B cell (primary cell): ENCODE measurements at regions not wholly inside any gene's neighbourhood (a gene's known extent, or its start where the extent isn't known, plus 50 kb on each side); places are given as distances from the start of the nearest gene placed in this dataset.

Experiments used
- ATAC-seq: fragments of 200-7000 bp; cut with Tn5 transposase; one replicate; pipeline ENCODE4 v1.10.0; 2021; ENCODE audit warnings: low read depth, mild to moderate bottlenecking, moderate number of reproducible peaks, moderate library complexity
- CTCF ChIA-PET: fragments of 350-600 bp; sonication (Branson Sonifier 250); formaldehyde crosslinking; loops from one replicate; lab custom pipeline; 2021; ENCODE audit warnings: antibody characterized with exemption, inconsistent platforms; lab: Charles Lee
- POLR2A ChIA-PET: fragments of 350-600 bp; sonication (Branson Sonifier 250); formaldehyde crosslinking; loops from one replicate; lab custom pipeline; 2021; ENCODE audit warnings: antibody characterized with exemption; lab: Charles Lee
- DNase-seq: peaks from one replicate; pipeline ENCODE4 v3.0.0; 2013
- H2AFZ ChIP-seq: 2 replicates; pipeline ENCODE4 v1.6.1; 2012; ENCODE audit warnings: mild to moderate bottlenecking, low read depth, low read length; ENCODE audit not compliant: insufficient read depth, poor library complexity, severe bottlenecking
- H3K27ac ChIP-seq, 2 donors: 1 replicate in 1 of 2; 2 replicates in 1 of 2; pipeline ENCODE4 v1.5.1; 2012 to 2013; ENCODE audit warnings: low read length in 2 of 2, mild to moderate bottlenecking in 2 of 2, moderate library complexity in 1 of 2
- H3K27me3 ChIP-seq, 4 experiments: fragments of 200-600 bp in 1 of 4; sonication (generic) in 1 of 4; replicated peaks in 1 of 4; 1 replicate in 2 of 4; 2 replicates in 2 of 4; pipeline versions ENCODE4 v1.6.1 to v1.7.0; 2013 to 2016; ENCODE audit warnings: low read length in 3 of 4, mild to moderate bottlenecking in 2 of 4, mixed read lengths in 1 of 4, moderate library complexity in 1 of 4; ENCODE audit not compliant: insufficient read depth in 4 of 4, control insufficient read depth in 3 of 4; ENCODE audit errors: control extremely low read depth in 1 of 4
- H3K36me3 ChIP-seq, 2 experiments: replicated peaks in 1 of 2; 1 replicate in 1 of 2; 2 replicates in 1 of 2; pipeline versions ENCODE4 v1.6.1 to v1.7.1; 2013; ENCODE audit warnings: low read length in 1 of 2; ENCODE audit not compliant: insufficient read depth in 2 of 2, control insufficient read depth in 1 of 2; ENCODE audit errors: control extremely low read depth in 1 of 2, extremely low read depth in 1 of 2
- H3K4me1 ChIP-seq, 2 donors: fragments of 200-600 bp in 1 of 2; sonication (generic) in 1 of 2; 1 replicate in 1 of 2; 2 replicates in 1 of 2; pipeline versions ENCODE4 v1.5.1 to v1.6.1; 2013 to 2017; ENCODE audit warnings: low read length in 2 of 2; ENCODE audit not compliant: control insufficient read depth in 2 of 2, insufficient read depth in 2 of 2
- H3K4me2 ChIP-seq: replicated peaks from 2 replicates; pipeline ENCODE3; 2012; ENCODE audit warnings: mild to moderate bottlenecking, low read depth, low read length; ENCODE audit not compliant: poor library complexity, severe bottlenecking
- H3K4me3 ChIP-seq, 5 experiments: fragments of 200-600 bp in 1 of 5; sonication (generic) in 1 of 5; 1 replicate in 3 of 5; 2 replicates in 2 of 5; pipeline versions ENCODE4 v1.5.1 to v1.7.0; 2011 to 2016; ENCODE audit warnings: low read length in 4 of 5, mild to moderate bottlenecking in 4 of 5, low read depth in 2 of 5, control low read depth in 1 of 5, moderate library complexity in 1 of 5; ENCODE audit not compliant: insufficient read depth in 1 of 5; ENCODE audit errors: control extremely low read depth in 1 of 5, extremely low read depth in 1 of 5
- H3K79me2 ChIP-seq: fragments of 200-600 bp; sonication (generic); one replicate; pipeline ENCODE4 v1.6.0; 2016; ENCODE audit warnings: low read length; ENCODE audit not compliant: control insufficient read depth, insufficient read depth
- H3K9ac ChIP-seq: fragments of 200-600 bp; sonication (generic); 2 replicates; pipeline ENCODE4 v1.6.1; 2017; ENCODE audit warnings: mild to moderate bottlenecking, low read length, moderate library complexity
- H3K9me3 ChIP-seq, 3 donors: one replicate each; pipeline versions ENCODE4 v1.6.1 to v1.7.1; 2013; ENCODE audit warnings: low read length in 2 of 3; ENCODE audit not compliant: control insufficient read depth in 2 of 3, insufficient read depth in 1 of 3; ENCODE audit errors: control extremely low read depth in 1 of 3
- H4K20me1 ChIP-seq: 2 replicates; pipeline ENCODE4 v1.6.0; 2012; ENCODE audit warnings: mild to moderate bottlenecking, low read length; ENCODE audit not compliant: insufficient read depth, control insufficient read depth, poor library complexity, severe bottlenecking
- H3K27ac Mint-ChIP-seq: one replicate; pipeline ENCODE4 v1.8.0; 2021; ENCODE audit warnings: mixed read lengths
- H3K27me3 Mint-ChIP-seq: one replicate; pipeline ENCODE4 v1.8.0; 2021; ENCODE audit warnings: mixed read lengths
- H3K4me1 Mint-ChIP-seq: one replicate; pipeline ENCODE4 v1.8.0; 2021; ENCODE audit warnings: mixed read lengths
- H3K4me3 Mint-ChIP-seq: one replicate; pipeline ENCODE4 v1.8.0; 2021; ENCODE audit warnings: mixed read lengths
- H3K9me3 Mint-ChIP-seq: one replicate; pipeline ENCODE4 v1.8.0; 2022; ENCODE audit warnings: mixed read lengths; ENCODE audit not compliant: insufficient read depth
- CTCF ChIP-seq: fragments of 200-600 bp; IDR thresholded peaks from one replicate; pipeline ENCODE4 v1.8.0; 2022; ENCODE audit warnings: antibody characterized with exemption, mild to moderate bottlenecking
- EZH2 ChIP-seq: IDR thresholded peaks from 2 replicates; pipeline ENCODE4 v1.6.1; 2012; ENCODE audit warnings: borderline replicate concordance, low read depth, mild to moderate bottlenecking, moderate library complexity, low read length; ENCODE audit not compliant: insufficient read depth, poor library complexity, severe bottlenecking
- WGBS: methylation state at CpG from one replicate; pipeline ENCODE4 v1.1.5; 2013; ENCODE audit warnings: missing lambda C conversion rate; ENCODE audit not compliant: insufficient coverage; 5-methylcytosine and 5-hydroxymethylcytosine counted together
- intact Hi-C: fragments of 100-400 bp; cut with micrococcal nuclease; formaldehyde crosslinking; loops from one replicate; pipeline ENCODE4 v1.10.0; 2022

- H3K36me3 ChIP-seq = no peaks in the 10 kb centered on the region
- DNase-seq (no peak), ATAC-seq (no peak)
- H3K4me3 ChIP-seq = no peak overlapping the region
- whole genome bisulfite sequencing = 85% methylated on average over 3 of the region's 9 CpGs
- H3K79me2 ChIP-seq = no peaks in the 10 kb centered on the region
- intact Hi-C loops = no loop called here
- Mint-ChIP-seq H3K4me3 (no peak overlapping the region), H3K27ac (no peak overlapping the region), H3K9me3 (no peaks in the 10 kb centered on the region), H3K27me3 (no peaks in the 10 kb centered on the region), H3K4me1 (no peaks in the 10 kb centered on the region)
- H3K9me3 ChIP-seq = no peaks in the 10 kb centered on the region
- H3K4me1 ChIP-seq = no peaks in the 10 kb centered on the region
- TF ChIP-seq EZH2 = no peak
- no peak for TF ChIP-seq CTCF
- H3K9ac ChIP-seq = no peak overlapping the region
- no peaks in the 10 kb centered on the region for H4K20me1 ChIP-seq
- H2AFZ ChIP-seq = no peak overlapping the region
- no peak overlapping the region for H3K4me2 ChIP-seq
- ChIA-PET POLR2A (no interaction called here), CTCF (no interaction called here)
- H3K27me3 ChIP-seq = no peaks in the 10 kb centered on the region
- H3K27ac ChIP-seq = no peak overlapping the region
Measured at GRCh38 chr4:19193274-19193981, 1058.3 kb upstream of the SLIT2 start.

- ATAC-seq (no peak), DNase-seq (no peak)
- Histone ChIP-seq H3K27ac (no peak overlapping the region), H3K9me3 (no peaks in the 10 kb centered on the region), H3K4me3 (no peak overlapping the region), H3K4me1 (no peaks in the 10 kb centered on the region), H3K4me2 (no peak overlapping the region), H2AFZ (no peak overlapping the region), H3K79me2 (no peaks in the 10 kb centered on the region), H3K9ac (no peak overlapping the region), H3K36me3 (no peaks in the 10 kb centered on the region), H3K27me3 (no peaks in the 10 kb centered on the region), H4K20me1 (no peaks in the 10 kb centered on the region)
- no peak overlapping the region for H3K27ac Mint-ChIP-seq
- POLR2A ChIA-PET = no interaction called here
- WGBS = no CpG with 5 or more reads among the region's 1 CpG
- no peak for TF ChIP-seq CTCF
- TF ChIP-seq EZH2 = no peak
- H3K9me3 Mint-ChIP-seq = no peaks in the 10 kb centered on the region
- intact Hi-C loops = no loop called here
- no peaks in the 10 kb centered on the region for H3K27me3 Mint-ChIP-seq
- no peak overlapping the region for H3K4me3 Mint-ChIP-seq
- CTCF ChIA-PET = no interaction called here
- no peaks in the 10 kb centered on the region for H3K4me1 Mint-ChIP-seq
Measured at GRCh38 chr4:19191979-19192650, 1059.6 kb upstream of the SLIT2 start.
